ENCODE measurements at regions not wholly inside any gene's neighbourhood (a gene's known extent, or its start where the extent isn't known, plus 50 kb on each side); places are given as distances from the start of the nearest gene placed in this dataset.

DNA sequence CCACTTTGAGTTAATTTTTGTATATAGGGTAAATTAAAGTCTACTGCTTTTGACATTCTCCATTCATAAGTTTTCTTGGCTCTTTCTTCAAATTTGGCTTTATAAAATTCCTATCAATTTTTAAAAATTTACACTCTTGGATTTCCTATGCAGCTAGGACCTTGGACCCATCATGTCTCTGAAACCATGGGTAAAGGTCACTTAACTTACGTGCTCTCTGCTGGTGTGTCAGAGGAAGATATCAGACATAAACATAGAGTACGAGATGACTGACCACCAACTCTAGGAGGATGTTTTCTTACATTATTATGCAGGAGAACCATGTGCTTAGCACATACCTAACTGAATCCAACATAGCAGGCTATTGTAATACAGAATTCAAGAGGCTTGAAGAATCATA is 62.5 kb upstream of the C1GALT1C1 start:
- DNase-seq (ENCODE audit: low spot score): no peak

- no peak for DNase-seq (ENCODE audit: low spot score)
Measured at GRCh38 chrX:120690941-120691340, 61.1 kb upstream of the C1GALT1C1 start.

- DNase-seq (ENCODE audit: low spot score): no peak
Measured at GRCh38 chrX:120690344-120690743, 60.5 kb upstream of the C1GALT1C1 start.

DNA sequence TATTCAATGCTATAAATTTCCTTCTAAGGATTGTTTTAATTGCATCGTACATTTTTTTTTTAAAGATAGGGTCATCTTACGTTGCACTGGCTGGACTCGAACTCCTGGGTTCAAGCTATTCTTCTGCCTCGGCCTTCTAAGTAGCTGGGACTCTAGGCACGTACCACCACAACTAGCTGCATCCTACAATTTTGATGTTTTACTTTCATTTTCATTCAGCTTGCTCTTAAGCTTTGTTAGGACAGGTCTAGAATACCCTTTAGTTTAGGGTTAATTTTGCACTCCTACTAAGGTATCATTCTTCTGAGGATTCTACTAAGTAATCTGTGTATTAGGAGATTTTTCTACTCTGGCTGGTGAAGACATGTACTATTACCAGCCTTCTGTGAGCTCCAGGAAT is 50.2 kb upstream of the C1GALT1C1 start:
- no peak for DNase-seq (ENCODE audit: low spot score)

Measured in CD4-positive, alpha-beta T cell treated with Interleukin-2 at 100 ng/mL for 4 hours (primary cell).